Pancreas (tissue), 10 donors: ENCODE measurements at regions not wholly inside any gene's neighbourhood (a gene's known extent, or its start where the extent isn't known, plus 50 kb on each side); places are given as distances from the start of the nearest gene placed in this dataset.

Source experiments
- ATAC-seq, 4 donors: fragments of 200-7000 bp; cut with Tn5 transposase; one replicate each; pipeline versions ENCODE4 v1.8.0 to v1.9.1; 2020; ENCODE audit warnings: mild to moderate bottlenecking in 4 of 4, moderate library complexity in 4 of 4
- DNase-seq, 6 donors: peaks; one replicate each; pipeline ENCODE4 v3.0.0-alpha.2; 2020
- FAIRE-seq: peaks from 2 replicates; lab custom pipeline; 2012; peaks lifted over from hg19 to GRCh38; lab: Jason Lieb, UNC
- H3K27ac ChIP-seq, 4 donors: fragments of 200-600 bp; sonication (generic); 1 replicate in 3 of 4; 2 replicates in 1 of 4; pipeline versions ENCODE4 v1.5.0 to v1.8.0; 2020
- H3K27me3 ChIP-seq, 4 donors: fragments of 200-600 bp; one replicate each; pipeline ENCODE4 v1.8.0; 2021
- H3K36me3 ChIP-seq, 3 donors: fragments of 200-600 bp; sonication (generic) in 1 of 3; one replicate each; pipeline versions ENCODE4 v1.5.0 to v1.8.0; 2020 to 2021
- H3K4me1 ChIP-seq, 3 donors: fragments of 200-600 bp; one replicate each; pipeline ENCODE4 v1.8.0; 2021
- H3K4me3 ChIP-seq, 4 donors: fragments of 200-600 bp; sonication (generic) in 2 of 4; one replicate each; pipeline versions ENCODE4 v1.5.0 to v1.8.0; 2020 to 2021
- H3K9me3 ChIP-seq, 4 donors: fragments of 200-600 bp; one replicate each; pipeline ENCODE4 v1.8.0; 2021
- CTCF ChIP-seq, 4 donors: fragments of 200-600 bp; sonication (generic) in 3 of 4; IDR thresholded peaks; one replicate each; pipeline versions ENCODE4 v1.5.0 to v1.8.0; 2021; ENCODE audit warnings: antibody characterized with exemption in 4 of 4
- WGBS, 2 donors: extraction: QIAGEN DNeasy Blood & Tissue Kit; methylation state at CpG; one replicate each; pipeline ENCODE4 v1.1.7; 2013; 5-methylcytosine and 5-hydroxymethylcytosine counted together
- intact Hi-C, 3 donors: fragments of 100-400 bp; cut with DNase I; formaldehyde crosslinking; loops; one replicate each; pipeline versions ENCODE4 v1.11.1 to v1.14.2; 2022
- donor health status: healthy with polysubstance abuse.
- donor health status: DM: no; HTN: no; CAD: no; lungs with moderate emphysema.
- donor health status: DM: no; HTN: no; CAD: no.
- donor health status: control.
- donor health status: control.
- donor health status: Bipolar disorder and iron deficiency.
- donor health status: DM: yes; HTN: yes; CAD: no.
- donor health status: DM: no; HTN: no; CAD: no.
- donor health status: DM: no; HTN: no; CAD: no.
- donor health status: DM: yes; HTN: yes; CAD: no.

GRCh38 chr20:60295214-60295613 is 337.0 kb downstream of the CDH26 start:
- Histone ChIP-seq H3K27me3 (no peaks in the 10 kb centered on the region), H3K36me3 (no peaks in the 10 kb centered on the region), H3K27ac (no peak overlapping the region), H3K4me3 (no peak overlapping the region), H3K4me1 (no peaks in the 10 kb centered on the region), H3K9me3 (no peaks in the 10 kb centered on the region)
- FAIRE-seq (no peak), ATAC-seq (no peak), DNase-seq (no peak)
- 51 to 72% methylated on average over 2 of the region's 2 CpGs for WGBS, 2 donors
- no peak for TF ChIP-seq CTCF (IDR thresholded peaks at IDR 0.05)
- intact Hi-C loops: no loop called here

- Histone ChIP-seq H3K4me3 (no peak overlapping the region), H3K4me1 (no peaks in the 10 kb centered on the region), H3K36me3 (no peaks in the 10 kb centered on the region), H3K27me3 (no peaks in the 10 kb centered on the region), H3K9me3 (no peaks in the 10 kb centered on the region), H3K27ac (no peak overlapping the region)
- no peak for TF ChIP-seq CTCF (IDR thresholded peaks at IDR 0.05)
- WGBS, 2 donors: 35 to 51% methylated on average over 9 of the region's 9 CpGs
- FAIRE-seq: no peak
- no peak for DNase-seq
- ATAC-seq: no peak
- intact Hi-C loops: no loop called here
These were observed 339.4 kb downstream of the CDH26 start for GRCh38 chr20:60297649-60298048.

GRCh38 chr20:60298647-60299046 is 340.4 kb downstream of the CDH26 start:
- WGBS, 2 donors: 58 to 65% methylated on average over 5 of the region's 5 CpGs
- H3K27me3 ChIP-seq: no peaks in the 10 kb centered on the region
- intact Hi-C loops: no loop called here
- FAIRE-seq: no peak
- no peaks in the 10 kb centered on the region for H3K36me3 ChIP-seq
- no peak overlapping the region for H3K27ac ChIP-seq
- no peak overlapping the region for H3K4me3 ChIP-seq
- DNase-seq: no peak
- no peaks in the 10 kb centered on the region for H3K4me1 ChIP-seq
- no peaks in the 10 kb centered on the region for H3K9me3 ChIP-seq
- TF ChIP-seq CTCF (IDR thresholded peaks at IDR 0.05): no peak
- no peak for ATAC-seq

- no peak for FAIRE-seq
- Histone ChIP-seq H3K27ac (no peak overlapping the region), H3K9me3 (no peaks in the 10 kb centered on the region), H3K27me3 (no peaks in the 10 kb centered on the region), H3K4me3 (no peak overlapping the region), H3K36me3 (no peaks in the 10 kb centered on the region), H3K4me1 (no peaks in the 10 kb centered on the region)
- intact Hi-C loops: no loop called here
- no peak for DNase-seq
- ATAC-seq: no peak
- WGBS, 2 donors: 55 to 59% methylated on average over 12 of the region's 12 CpGs
- no peak for TF ChIP-seq CTCF (IDR thresholded peaks at IDR 0.05)
These were observed 341.7 kb downstream of the CDH26 start for GRCh38 chr20:60299951-60300350.

GRCh38 chr20:60300374-60300773 is 342.2 kb downstream of the CDH26 start:
- intact Hi-C loops: no loop called here
- TF ChIP-seq CTCF (IDR thresholded peaks at IDR 0.05): no peak
- Histone ChIP-seq H3K36me3 (no peaks in the 10 kb centered on the region), H3K27me3 (no peaks in the 10 kb centered on the region), H3K4me3 (no peak overlapping the region), H3K9me3 (no peaks in the 10 kb centered on the region), H3K27ac (no peak overlapping the region), H3K4me1 (no peaks in the 10 kb centered on the region)
- 44 to 51% methylated on average over 3 of the region's 3 CpGs for WGBS, 2 donors
- DNase-seq: no peak
- FAIRE-seq: no peak
- ATAC-seq: no peak
